ENCODE measurements at regions not wholly inside any gene's neighbourhood (a gene's known extent, or its start where the extent isn't known, plus 50 kb on each side); places are given as distances from the start of the nearest gene placed in this dataset.

GRCh38 chr11:113554526-113554925, 79.3 kb upstream of the DRD2 start:
- H3K4me1 ChIP-seq (ENCODE audit: insufficient read depth, low read length, poor library complexity, severe bottlenecking) = no peaks in the 10 kb centered on the region
- H3K27me3 ChIP-seq (ENCODE audit: insufficient read depth, low read length, poor library complexity, severe bottlenecking) = no peaks in the 10 kb centered on the region
- H3K79me2 ChIP-seq (ENCODE audit: insufficient read depth, low read length) = no peaks in the 10 kb centered on the region
- no peak overlapping the region for H3K4me2 ChIP-seq (ENCODE audit: low read depth, low read length, poor library complexity, severe bottlenecking)
- H4K20me1 ChIP-seq (ENCODE audit: insufficient read depth, low read length, poor library complexity, severe bottlenecking) = no peaks in the 10 kb centered on the region
- TF ChIP-seq EZH2phosphoT487 (IDR thresholded peaks at IDR 0.05; ENCODE audit: borderline replicate concordance) = no peak
- no peak for TF ChIP-seq CTCF (conservative IDR thresholded peaks at IDR 0.05; ENCODE audit: low read length)
- no peaks in the 10 kb centered on the region for H3K9me3 ChIP-seq (ENCODE audit: insufficient read depth, low read depth, low read length)
- no peaks in the 10 kb centered on the region for H3F3A ChIP-seq (ENCODE audit: low read depth)
- H2AFZ ChIP-seq (ENCODE audit: low read length) = no peak overlapping the region
- H3K9me2 ChIP-seq (replicated peaks; ENCODE audit: low read depth, low read length) = no peaks in the 10 kb centered on the region
- H3K4me3 ChIP-seq (ENCODE audit: low read length, poor library complexity, severe bottlenecking) = no peak overlapping the region
- no peak overlapping the region for H3K9ac ChIP-seq (ENCODE audit: low read depth, low read length, poor library complexity, severe bottlenecking)
- no peaks in the 10 kb centered on the region for H3K36me3 ChIP-seq (ENCODE audit: insufficient read depth, low read length)

- H3K36me3 ChIP-seq (ENCODE audit: insufficient read depth, low read length) = no peaks in the 10 kb centered on the region
- no peaks in the 10 kb centered on the region for H3K9me2 ChIP-seq (replicated peaks; ENCODE audit: low read depth, low read length)
- no peak overlapping the region for H2AFZ ChIP-seq (ENCODE audit: low read length)
- no peaks in the 10 kb centered on the region for H3K79me2 ChIP-seq (ENCODE audit: insufficient read depth, low read length)
- no peak overlapping the region for H3K4me3 ChIP-seq (ENCODE audit: low read length, poor library complexity, severe bottlenecking)
- no peak overlapping the region for H3K9ac ChIP-seq (ENCODE audit: low read depth, low read length, poor library complexity, severe bottlenecking)
- no peaks in the 10 kb centered on the region for H4K20me1 ChIP-seq (ENCODE audit: insufficient read depth, low read length, poor library complexity, severe bottlenecking)
- no peaks in the 10 kb centered on the region for H3K27me3 ChIP-seq (ENCODE audit: insufficient read depth, low read length, poor library complexity, severe bottlenecking)
- TF ChIP-seq CTCF (conservative IDR thresholded peaks at IDR 0.05; ENCODE audit: low read length) (peak; percentile 52), EZH2phosphoT487 (IDR thresholded peaks at IDR 0.05; ENCODE audit: borderline replicate concordance) (no peak)
- H3K9me3 ChIP-seq (ENCODE audit: insufficient read depth, low read depth, low read length) = no peaks in the 10 kb centered on the region
- no peaks in the 10 kb centered on the region for H3K4me1 ChIP-seq (ENCODE audit: insufficient read depth, low read length, poor library complexity, severe bottlenecking)
- H3F3A ChIP-seq (ENCODE audit: low read depth) = no peaks in the 10 kb centered on the region
- H3K4me2 ChIP-seq (ENCODE audit: low read depth, low read length, poor library complexity, severe bottlenecking) = no peak overlapping the region
Observed at GRCh38 chr11:113553915-113554314, 78.7 kb upstream of the DRD2 start.

- Histone ChIP-seq H3K9me2 (replicated peaks; ENCODE audit: low read depth, low read length) (no peaks in the 10 kb centered on the region), H3K4me2 (ENCODE audit: low read depth, low read length, poor library complexity, severe bottlenecking) (no peak overlapping the region), H3K9me3 (ENCODE audit: insufficient read depth, low read depth, low read length) (no peaks in the 10 kb centered on the region), H3K4me3 (ENCODE audit: low read length, poor library complexity, severe bottlenecking) (no peak overlapping the region), H3K9ac (ENCODE audit: low read depth, low read length, poor library complexity, severe bottlenecking) (no peak overlapping the region), H3K4me1 (ENCODE audit: insufficient read depth, low read length, poor library complexity, severe bottlenecking) (no peaks in the 10 kb centered on the region), H3F3A (ENCODE audit: low read depth) (no peaks in the 10 kb centered on the region), H3K27me3 (ENCODE audit: insufficient read depth, low read length, poor library complexity, severe bottlenecking) (no peaks in the 10 kb centered on the region), H3K36me3 (ENCODE audit: insufficient read depth, low read length) (no peaks in the 10 kb centered on the region), H3K79me2 (ENCODE audit: insufficient read depth, low read length) (no peaks in the 10 kb centered on the region), H2AFZ (ENCODE audit: low read length) (no peak overlapping the region), H4K20me1 (ENCODE audit: insufficient read depth, low read length, poor library complexity, severe bottlenecking) (no peaks in the 10 kb centered on the region)
- TF ChIP-seq EZH2phosphoT487 (IDR thresholded peaks at IDR 0.05; ENCODE audit: borderline replicate concordance) (no peak), CTCF (conservative IDR thresholded peaks at IDR 0.05; ENCODE audit: low read length) (no peak)
Observed at GRCh38 chr11:113553235-113553634, 78.0 kb upstream of the DRD2 start.

Data from Loucy (cell line).